ENCODE measurements at regions not wholly inside any gene's neighbourhood (a gene's known extent, or its start where the extent isn't known, plus 50 kb on each side); places are given as distances from the start of the nearest gene placed in this dataset.
"Not testable (repeated sequence)": the region's sequence is repeated elsewhere in the genome, so short reads cannot be mapped to it uniquely, and the experiment has no call there.

- Histone ChIP-seq H3K9me3 (ENCODE audit: control insufficient read depth, insufficient read depth, low read length) (no peaks in the 10 kb centered on the region; the same call in 1 of the 2 replicates), H3K27ac (ENCODE audit: low read depth, low read length) (no peak overlapping the region), H3K27me3 (ENCODE audit: control insufficient read depth, insufficient read depth, low read length) (no peaks in the 10 kb centered on the region), H3K4me3 (ENCODE audit: low read depth, low read length) (no peak overlapping the region)
- POLR2A ChIA-PET, result no interaction called here
- no peak for DNase-seq (ENCODE audit: low read depth, low spot score)
- CTCF ChIA-PET, result interaction anchor here (1.4 kb wide), 1 partner anchor 808 kb away, joined by 4 read pairs; no protein-coding TSS in a partner anchor
- TF ChIP-seq CTCF (IDR thresholded peaks at IDR 0.05; ENCODE audit: low read depth, low read length), result no peak
Observed at GRCh38 chr2:111620281-111620680, 263.7 kb downstream of the ANAPC1 start.

GRCh38 chr2:111622859-111623258, 261.1 kb downstream of the ANAPC1 start:
- ChIA-PET CTCF (no interaction called here), POLR2A (no interaction called here)
- no peak for TF ChIP-seq CTCF (IDR thresholded peaks at IDR 0.05; ENCODE audit: low read depth, low read length)
- Histone ChIP-seq H3K4me3 (ENCODE audit: low read depth, low read length) (no peak overlapping the region), H3K27me3 (ENCODE audit: control insufficient read depth, insufficient read depth, low read length) (no peaks in the 10 kb centered on the region), H3K9me3 (ENCODE audit: control insufficient read depth, insufficient read depth, low read length) (no peaks in the 10 kb centered on the region; the same call in 1 of the 2 replicates), H3K27ac (ENCODE audit: low read depth, low read length) (no peak overlapping the region)
- DNase-seq (ENCODE audit: low read depth, low spot score), result no peak

GRCh38 chr2:111623380-111623779, 260.6 kb downstream of the ANAPC1 start:
- no peak overlapping the region for H3K4me3 ChIP-seq (ENCODE audit: low read depth, low read length)
- no peak for DNase-seq (ENCODE audit: low read depth, low spot score)
- TF ChIP-seq CTCF (IDR thresholded peaks at IDR 0.05; ENCODE audit: low read depth, low read length), result no peak
- no peaks in the 10 kb centered on the region for H3K27me3 ChIP-seq (ENCODE audit: control insufficient read depth, insufficient read depth, low read length)
- ChIA-PET POLR2A (no interaction called here), CTCF (no interaction called here)
- no peaks in the 10 kb centered on the region; the same call in 1 of the 2 replicates for H3K9me3 ChIP-seq (ENCODE audit: control insufficient read depth, insufficient read depth, low read length)
- H3K27ac ChIP-seq (ENCODE audit: low read depth, low read length), result no peak overlapping the region

GRCh38 chr2:111624411-111625156, 259.4 kb downstream of the ANAPC1 start:
- no peak overlapping the region for H3K4me3 ChIP-seq (ENCODE audit: low read depth, low read length)
- ChIA-PET CTCF (no interaction called here), POLR2A (interaction anchor here (0.7 to 1.1 kb wide), 4 partner anchors 34 to 74 kb away, joined by 3 to 7 read pairs (median 3); no protein-coding TSS in a partner anchor)
- no peak overlapping the region for H3K27ac ChIP-seq (ENCODE audit: low read depth, low read length)
- peak; percentile 58 for DNase-seq (ENCODE audit: low read depth, low spot score)
- no peaks in the 10 kb centered on the region for H3K27me3 ChIP-seq (ENCODE audit: control insufficient read depth, insufficient read depth, low read length)
- peaks cover 5% of the 10 kb centered on the region; the same call in 1 of the 2 replicates for H3K9me3 ChIP-seq (ENCODE audit: control insufficient read depth, insufficient read depth, low read length)
- no peak for TF ChIP-seq CTCF (IDR thresholded peaks at IDR 0.05; ENCODE audit: low read depth, low read length)

GRCh38 chr2:111625157-111625537, 258.8 kb downstream of the ANAPC1 start:
- H3K9me3 ChIP-seq (ENCODE audit: control insufficient read depth, insufficient read depth, low read length); H3K27ac ChIP-seq (ENCODE audit: low read depth, low read length); DNase-seq (ENCODE audit: low read depth, low spot score); H3K27me3 ChIP-seq (ENCODE audit: control insufficient read depth, insufficient read depth, low read length); CTCF ChIA-PET; H3K4me3 ChIP-seq (ENCODE audit: low read depth, low read length): not testable (repeated sequence)
- POLR2A ChIA-PET, result interaction anchor here (0.8 to 1.1 kb wide), 3 partner anchors 35 to 74 kb away, joined by 3 to 7 read pairs (median 3); no protein-coding TSS in a partner anchor
